Cardiac septum (tissue), 1 donor: ENCODE measurements at regions not wholly inside any gene's neighbourhood (a gene's known extent, or its start where the extent isn't known, plus 50 kb on each side); places are given as distances from the start of the nearest gene placed in this dataset.

Experiments
- DNase-seq: peaks from one replicate; pipeline ENCODE4 v3.0.0-alpha.2; 2020; ENCODE audit warnings: low spot score
- intact Hi-C: fragments of 100-400 bp; cut with DNase I; formaldehyde crosslinking; loops from one replicate; pipeline ENCODE4 v1.14.0; 2022
- donor health status: DM: no; HTN: no; CAD: no.

DNA sequence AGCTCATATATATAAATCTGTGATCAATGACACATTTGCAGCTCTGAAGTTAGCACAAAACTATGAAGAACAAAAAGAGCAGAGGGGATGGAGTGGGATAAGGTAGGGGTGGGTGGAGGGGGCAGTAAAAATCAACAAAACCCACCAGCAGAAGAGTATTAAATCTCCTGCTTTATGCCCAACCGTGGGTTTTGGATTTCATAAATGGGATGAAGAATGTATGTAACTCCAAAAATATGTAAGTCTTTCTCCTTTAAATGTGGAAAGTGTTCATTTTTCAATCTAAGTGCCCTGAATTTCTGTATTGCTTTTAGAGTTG lies 480.3 kb upstream of the MARCKS start:
- no peak for DNase-seq
- intact Hi-C loops: no loop called here

DNA sequence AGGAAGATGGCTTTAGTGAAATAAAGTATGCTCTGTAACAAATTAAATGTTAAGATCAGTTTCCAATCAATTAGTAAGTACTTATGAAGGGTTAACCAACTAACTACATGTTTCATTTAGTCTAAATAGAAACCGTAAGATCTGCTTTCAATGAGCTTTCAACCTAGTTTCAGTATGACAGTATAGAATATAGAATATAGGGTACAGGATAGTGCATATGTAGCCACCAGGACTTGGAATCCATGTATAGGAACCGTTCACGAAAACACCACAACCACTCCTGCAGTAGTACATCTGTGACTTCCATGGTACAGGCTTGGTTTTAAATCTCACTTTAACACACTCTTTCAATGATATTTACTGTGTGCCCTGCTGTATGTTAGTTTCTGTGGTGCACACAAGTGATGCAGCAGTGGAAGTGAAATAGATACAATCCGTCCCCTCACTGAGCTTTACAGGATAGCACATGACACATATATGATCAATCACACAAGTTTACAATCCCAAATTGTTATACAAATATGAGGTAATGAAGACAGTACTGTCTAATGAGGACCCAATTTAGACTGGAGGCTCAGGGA lies 479.7 kb upstream of the MARCKS start:
- DNase-seq: no peak
- intact Hi-C loops: no loop called here

DNA sequence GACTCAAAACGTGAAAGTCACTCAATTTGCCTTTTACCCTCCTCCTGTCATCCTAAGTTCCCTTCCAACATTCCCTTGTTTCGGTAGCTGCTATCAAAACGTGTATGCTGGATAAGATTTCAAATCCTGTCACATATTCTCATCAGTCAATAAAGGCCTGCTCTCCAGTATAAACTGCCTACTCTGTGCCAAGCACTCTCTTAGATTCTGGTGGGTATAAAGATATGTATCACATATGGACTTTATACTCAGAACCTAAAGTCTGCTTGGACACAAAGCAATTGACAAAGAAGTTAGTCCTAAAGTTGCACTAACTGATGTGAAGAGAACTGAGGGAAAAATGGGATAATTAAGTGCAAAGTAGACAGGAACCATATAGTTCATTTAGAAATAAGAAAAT lies 476.6 kb upstream of the MARCKS start:
- intact Hi-C loops: no loop called here
- no peak for DNase-seq

DNA sequence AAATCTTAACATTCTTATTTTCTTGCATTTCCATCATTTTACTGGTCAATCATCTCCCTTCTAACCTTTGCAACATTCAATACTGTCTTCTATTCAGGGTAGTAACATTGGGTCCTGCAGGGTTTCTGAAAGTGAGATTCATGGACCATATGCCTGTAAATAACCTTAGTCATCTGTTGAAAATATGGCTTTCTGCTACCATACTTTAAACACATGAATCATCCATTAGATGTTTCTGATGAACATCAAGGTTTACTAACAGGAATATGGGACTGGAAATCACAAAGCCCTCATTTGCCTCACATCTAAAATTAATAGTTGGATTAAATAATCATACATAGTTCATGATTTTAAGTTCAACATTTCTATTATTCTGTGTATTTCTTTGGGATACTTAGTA lies 475.9 kb upstream of the MARCKS start:
- no peak for DNase-seq
- intact Hi-C loops: no loop called here

DNA sequence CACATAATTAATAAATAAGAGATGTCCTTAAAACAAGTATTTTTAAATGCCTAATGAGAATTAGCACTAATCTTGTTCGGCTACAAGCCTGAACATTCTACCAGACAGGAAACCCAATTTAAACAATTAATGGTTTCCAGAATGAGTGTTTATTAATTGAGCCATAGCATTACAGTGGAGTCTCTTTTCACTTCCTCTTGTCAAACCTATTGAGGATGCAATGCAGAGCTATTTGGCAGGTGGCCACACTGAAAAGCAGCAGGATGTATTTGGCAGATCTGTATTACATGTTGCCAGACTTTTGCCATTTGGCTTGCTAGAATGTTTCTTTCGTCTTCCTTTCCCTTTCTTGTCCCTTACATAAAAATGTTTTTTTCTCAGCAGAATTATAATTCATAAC lies 475.2 kb upstream of the MARCKS start:
- no peak for DNase-seq
- intact Hi-C loops: no loop called here

DNA sequence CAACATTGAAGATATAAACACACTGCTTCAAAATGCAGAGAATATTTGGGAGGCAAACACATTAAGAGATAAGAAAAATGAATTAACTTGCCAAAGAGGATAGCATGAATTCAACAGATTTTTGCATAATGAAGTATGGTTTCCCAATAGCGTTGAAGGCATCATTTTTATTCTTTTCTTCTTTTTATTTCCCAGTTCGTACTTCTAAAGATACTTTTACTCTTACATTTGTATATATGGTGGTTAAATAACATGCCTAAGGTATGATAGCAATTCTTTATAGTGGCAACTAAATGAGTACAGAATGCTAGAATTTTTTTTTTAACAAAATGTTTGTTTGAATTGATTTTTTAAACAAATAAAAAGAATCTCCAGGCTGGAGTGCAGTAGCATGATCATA lies 473.4 kb upstream of the MARCKS start:
- intact Hi-C loops: no loop called here
- DNase-seq: no peak

DNA sequence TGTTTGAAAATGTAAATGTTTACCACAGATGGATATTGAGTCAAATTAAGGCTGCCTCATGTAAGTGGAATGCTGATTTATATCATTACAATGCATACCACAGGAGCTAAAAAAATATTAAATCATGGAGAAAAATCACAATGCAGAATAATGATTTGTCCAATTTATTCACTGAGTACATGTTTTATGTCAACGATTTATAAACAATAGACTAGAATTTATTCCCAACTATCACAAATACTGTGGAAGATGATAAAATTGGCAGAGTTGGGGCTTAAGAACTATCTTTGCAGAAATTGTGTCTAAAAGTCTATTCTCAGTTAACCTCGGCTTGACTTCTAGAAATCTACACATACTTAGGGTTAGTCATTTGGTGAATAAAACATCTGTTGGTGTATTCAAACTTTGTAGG lies 472.1 kb upstream of the MARCKS start:
- no peak for DNase-seq
- intact Hi-C loops: no loop called here

DNA sequence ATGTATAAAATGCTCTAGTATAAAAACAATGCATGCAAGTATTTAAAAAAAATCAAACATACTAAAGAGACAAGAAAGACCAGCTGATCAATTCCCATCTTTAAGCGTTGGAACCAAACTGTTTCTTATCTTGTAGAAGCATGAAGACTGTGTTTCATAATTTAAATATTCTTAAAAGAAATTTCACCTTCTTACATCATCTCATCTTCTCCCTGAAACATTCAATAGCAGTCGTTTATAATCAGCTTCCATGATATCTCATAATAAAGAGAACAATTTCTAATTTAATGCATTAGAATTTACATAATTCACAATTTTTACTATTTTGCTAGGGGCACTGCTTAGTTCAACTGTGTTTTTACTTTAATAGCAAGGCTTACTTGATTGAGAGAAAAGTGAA lies 468.1 kb upstream of the MARCKS start:
- intact Hi-C loops: no loop called here
- no peak for DNase-seq

DNA sequence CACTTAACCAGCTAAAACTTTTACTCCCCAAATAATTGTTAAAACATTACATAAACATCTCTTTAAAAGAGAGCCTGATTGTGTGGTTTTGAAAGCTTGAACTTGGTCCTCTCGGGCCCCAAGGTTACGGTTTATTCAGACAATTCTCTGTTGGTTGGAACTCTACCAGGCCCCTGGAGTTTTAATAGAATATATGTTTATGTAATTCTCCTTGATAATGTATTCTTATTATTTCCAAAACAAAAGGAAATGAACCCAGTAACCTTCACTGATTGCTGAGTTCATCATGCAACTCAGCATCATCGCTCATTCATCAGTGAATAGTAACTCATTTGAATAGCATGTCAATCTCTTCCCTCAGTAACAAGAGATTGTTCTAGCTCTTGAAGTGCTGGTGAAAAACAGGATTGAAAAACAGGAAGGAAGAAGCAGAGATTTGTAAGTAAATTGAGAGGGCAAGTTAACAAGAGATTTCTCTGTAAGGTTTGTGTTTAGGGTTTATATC lies 464.5 kb upstream of the MARCKS start:
- intact Hi-C loops: no loop called here
- no peak for DNase-seq

DNA sequence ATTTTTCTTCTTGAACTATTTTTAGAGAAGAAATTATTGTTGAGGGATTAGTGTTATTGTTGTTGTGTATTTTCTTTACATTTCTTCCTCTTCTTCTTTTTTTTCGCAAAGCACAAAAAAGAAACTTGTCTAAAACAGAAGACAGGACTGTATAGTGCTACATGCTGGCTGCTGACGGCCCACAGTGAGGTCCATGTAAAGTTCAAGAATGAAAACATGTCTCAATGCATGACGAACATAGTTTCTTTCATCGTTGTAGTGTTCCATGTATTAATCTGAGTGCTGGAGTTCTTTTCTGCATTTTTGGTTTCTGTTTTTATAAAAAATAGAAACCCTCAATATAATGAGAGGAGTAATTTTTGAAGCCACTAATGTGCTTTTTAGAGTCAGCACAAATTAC lies 462.9 kb upstream of the MARCKS start:
- no peak for DNase-seq
- intact Hi-C loops: no loop called here

DNA sequence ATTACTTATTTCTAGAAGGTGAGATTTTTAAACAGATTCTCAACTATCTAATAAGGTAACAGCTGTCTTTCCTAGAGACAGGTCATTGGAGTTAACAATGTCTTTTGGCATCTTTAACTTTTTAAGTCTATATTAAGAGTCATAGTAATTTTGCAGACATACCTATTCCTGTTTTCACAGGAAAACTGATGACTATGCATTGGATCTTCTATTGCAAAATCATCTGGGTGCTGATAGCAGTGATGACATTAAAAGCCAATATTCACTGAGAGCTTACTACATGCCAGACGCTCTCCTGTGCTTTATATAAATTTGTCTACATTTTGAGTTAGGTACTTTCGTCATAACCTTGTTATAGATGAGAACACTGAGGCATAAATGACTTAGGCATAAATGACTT lies 462.4 kb upstream of the MARCKS start:
- intact Hi-C loops: no loop called here

DNA sequence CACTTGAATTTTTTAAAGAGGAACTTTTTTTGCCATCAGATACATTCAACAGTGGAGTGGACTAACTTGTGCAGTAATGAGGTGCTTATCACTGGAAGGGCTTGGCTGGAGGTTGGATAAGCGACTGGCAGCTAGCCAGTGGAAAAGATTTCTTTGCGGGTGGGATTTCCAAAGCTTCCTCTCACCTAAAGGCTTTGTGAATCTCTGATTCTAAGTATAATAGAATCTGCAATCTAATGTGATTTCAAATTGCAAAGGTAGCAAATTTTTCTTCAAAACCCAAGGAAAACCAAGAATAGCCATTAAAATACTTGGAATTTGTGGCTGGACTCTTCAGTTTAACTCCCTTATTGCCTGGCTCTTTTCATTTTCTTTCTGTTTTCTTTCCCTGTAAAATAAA lies 460.4 kb upstream of the MARCKS start:
- intact Hi-C loops: no loop called here
- no peak for DNase-seq

More for the DNA sequence above, 462.4 kb upstream of the MARCKS start:
- DNase-seq: no peak

DNA sequence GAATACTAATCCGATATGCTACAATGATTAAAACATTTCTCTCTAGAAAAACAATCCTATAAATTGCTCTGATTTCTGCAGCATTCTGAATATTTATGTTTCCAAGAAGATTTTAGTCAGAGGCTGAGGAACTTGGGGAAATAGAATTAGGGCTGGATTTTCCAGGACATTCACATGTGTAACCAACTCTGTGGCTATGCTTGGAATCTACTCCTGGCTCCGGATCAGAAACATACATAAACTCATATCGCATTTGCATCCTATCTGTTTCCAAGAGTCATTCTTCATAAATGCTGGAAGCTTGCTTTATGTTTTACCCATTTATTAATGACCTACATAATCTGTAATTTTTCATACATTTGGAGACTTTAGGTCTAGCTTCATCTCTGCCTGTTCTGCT lies 459.9 kb upstream of the MARCKS start:
- intact Hi-C loops: no loop called here

DNA sequence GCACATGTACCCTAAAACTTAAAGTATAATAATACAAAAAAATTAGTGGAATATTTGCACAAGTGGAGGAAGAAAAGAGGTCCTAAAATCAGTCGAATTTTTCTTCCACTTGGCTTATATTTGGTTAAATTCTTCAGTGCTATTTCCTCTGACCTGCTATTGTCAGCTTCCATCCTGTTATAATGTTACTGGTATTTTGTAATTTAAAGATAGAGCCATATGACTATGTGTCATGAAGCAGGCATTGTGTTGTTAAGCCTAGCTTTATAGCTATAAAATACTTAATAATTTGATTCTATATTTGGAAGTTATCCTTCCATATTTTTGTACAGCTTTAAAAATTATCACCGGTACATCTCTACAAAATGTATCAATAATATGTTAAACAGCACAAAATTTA lies 455.9 kb upstream of the MARCKS start:
- intact Hi-C loops: no loop called here
- no peak for DNase-seq

More for the DNA sequence above, 459.9 kb upstream of the MARCKS start:
- no peak for DNase-seq

DNA sequence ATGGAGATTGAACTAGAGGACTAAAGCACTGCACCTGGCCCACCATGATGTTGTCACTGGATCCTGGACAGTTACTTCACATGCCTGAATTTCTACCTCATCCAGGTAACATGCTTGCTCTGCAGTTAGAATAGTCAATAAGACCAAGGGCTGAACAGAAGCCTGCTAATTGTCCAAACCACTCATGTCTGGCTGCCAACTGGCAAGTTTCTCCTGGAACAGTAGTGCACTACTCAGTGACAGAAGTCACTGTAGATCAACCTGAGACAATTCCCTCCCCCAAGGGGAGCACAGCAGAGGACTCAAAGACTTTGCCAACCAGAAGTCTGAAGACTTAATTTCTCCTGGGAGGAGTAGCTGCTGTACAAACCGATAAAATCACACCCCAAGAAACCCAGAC lies 454.6 kb upstream of the MARCKS start:
- DNase-seq: no peak
- intact Hi-C loops: no loop called here

DNA sequence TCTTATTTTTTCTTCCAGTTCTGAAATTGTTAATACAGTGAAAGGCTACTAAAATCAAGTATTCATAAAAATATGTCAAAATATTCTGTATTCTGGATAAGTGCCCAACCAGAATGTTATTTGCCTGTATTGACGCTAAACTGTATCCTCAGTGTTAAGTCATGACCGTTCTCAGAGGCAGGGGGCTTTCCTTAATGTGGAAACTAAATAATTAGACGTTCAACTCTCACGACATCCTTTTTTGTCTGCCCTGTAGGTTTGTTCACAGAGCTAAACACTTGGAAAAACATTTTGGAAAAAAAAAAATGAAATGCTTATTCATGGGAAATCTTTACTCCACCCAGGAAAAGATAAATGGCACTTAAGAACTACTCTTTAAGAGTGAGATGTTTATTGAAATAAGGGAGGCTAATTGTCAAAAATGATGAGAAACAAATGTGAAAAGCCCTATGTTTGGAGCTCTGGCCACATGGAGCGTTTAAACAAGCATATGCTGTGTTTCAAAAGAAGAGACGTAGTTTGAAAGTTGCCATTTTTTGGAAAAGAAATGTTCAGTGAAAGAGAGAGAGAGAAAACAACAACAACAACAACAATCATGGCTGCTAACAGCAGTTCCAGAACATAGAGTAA lies 453.1 kb upstream of the MARCKS start:
- intact Hi-C loops: no loop called here
- DNase-seq: no peak

DNA sequence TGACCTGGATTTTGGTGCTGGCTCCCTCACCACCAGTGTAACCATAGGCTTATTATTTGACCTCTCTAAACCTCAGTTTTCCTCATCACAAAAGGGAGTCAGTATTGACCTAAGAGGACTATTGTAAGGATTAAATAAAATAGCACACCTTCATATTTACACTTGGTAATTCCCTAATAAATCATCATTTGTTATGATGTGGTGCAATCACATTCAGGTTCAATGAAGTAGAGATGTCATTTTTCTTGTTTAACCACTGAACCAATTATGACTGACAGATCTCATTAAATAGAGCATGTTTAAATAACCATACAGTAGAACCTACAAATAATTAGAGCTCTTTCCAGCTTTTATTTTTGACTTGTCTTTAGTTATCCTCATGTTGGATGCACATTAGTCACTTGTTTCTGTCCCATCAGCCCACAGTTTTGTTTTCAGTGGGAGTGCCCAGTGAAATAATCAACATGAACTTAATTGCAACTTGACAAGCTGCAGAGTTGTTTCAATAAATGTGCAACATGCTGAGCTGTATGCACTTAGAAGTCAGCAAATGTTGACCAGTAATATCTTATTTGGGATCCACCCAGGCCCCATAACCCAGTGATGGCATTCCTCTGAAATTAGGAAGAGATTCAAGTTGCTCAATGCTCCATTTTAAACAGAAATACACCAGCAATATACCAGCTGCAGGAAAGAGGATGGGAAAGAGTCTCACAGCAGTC lies 451.7 kb upstream of the MARCKS start:
- intact Hi-C loops: no loop called here
- DNase-seq: no peak

DNA sequence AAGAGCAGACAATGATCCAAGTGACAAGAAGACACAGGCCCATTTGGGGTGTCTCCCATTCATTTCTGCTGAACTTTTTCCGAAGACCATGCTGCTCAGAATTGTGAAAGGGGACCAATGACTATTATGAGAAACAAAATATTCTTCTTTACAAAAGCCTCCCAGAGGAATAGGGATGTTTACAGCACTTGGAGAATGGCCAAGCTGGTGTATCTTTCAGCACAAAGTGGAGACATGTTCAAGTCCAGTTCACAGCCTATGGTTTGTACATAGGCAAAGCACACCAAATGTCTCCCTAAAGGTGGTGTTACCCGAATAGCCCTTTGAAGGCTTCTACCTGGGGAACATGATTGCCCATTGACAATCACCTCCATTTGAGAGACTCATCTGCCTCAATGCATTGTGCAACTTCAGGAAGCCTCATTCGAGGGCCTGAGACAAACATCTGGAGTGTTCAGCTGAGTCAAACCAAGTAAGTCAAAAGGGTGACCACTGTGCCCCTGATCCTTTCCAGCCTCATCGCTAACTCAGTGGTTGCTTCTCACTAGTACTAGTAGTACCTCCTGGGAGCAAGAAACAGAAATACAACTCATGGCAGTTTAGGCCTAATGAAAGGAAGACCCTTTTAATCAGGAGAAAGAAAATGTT lies 451.0 kb upstream of the MARCKS start:
- intact Hi-C loops: no loop called here
- no peak for DNase-seq

DNA sequence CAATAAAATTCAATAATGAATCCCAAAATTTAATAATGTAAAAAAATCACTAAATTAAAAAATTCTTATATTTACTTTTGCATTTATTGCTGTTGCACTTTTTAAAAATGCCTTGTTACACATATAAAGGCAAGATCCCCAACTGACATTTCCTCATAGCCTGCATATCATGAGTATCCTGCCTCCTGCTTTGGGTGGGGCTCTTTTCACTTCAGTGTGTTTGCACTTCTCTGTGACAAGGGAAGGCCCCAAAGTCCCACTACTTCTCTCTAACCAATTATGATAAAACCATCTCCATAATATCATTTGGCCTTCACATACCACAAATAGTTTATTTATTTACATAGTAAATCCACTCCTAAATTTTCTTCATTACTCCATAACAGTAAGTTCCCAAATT lies 446.1 kb upstream of the MARCKS start:
- DNase-seq: no peak
- intact Hi-C loops: no loop called here

DNA sequence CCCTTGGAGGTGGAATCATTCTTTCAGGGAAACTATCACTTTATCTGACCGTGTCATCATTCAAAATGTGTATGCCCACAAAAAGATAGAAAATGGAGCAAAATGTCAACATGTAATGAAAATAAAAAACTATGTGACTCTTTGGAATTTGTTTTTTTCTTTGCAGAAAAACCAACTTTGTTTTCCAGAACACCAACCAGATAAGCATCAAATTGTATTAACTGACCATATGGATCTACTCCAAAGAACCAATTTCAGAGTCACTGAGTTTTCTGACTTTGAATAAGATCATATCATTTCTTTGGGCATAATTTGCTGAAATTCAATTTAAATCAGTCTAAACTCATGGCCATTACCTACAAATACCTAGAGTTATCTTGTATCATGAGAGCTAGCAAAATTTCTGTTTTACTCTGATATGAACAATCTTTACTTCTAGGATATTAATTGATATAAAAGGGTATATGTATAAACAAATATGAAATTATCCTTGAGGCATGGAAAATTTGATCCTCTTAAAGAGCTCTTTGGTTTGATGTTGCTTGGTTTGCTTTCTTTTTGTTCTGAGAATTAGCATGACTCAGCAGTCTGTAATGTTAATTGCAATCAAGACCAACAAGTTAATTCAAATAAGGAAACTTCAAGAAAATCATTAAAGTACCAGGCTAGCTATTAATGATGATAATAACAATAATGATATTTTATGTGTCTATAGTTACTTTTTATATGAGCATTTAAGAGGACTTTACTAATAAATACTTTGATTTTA lies 444.4 kb upstream of the MARCKS start:
- no peak for DNase-seq
- intact Hi-C loops: no loop called here
